Lower leg skin (tissue), 3 donors: ENCODE measurements at regions not wholly inside any gene's neighbourhood (a gene's known extent, or its start where the extent isn't known, plus 50 kb on each side); places are given as distances from the start of the nearest gene placed in this dataset.

ENCODE experiments used
- POLR2A ChIP-seq, 2 donors: fragments of 450-650 bp; IDR thresholded peaks; one replicate each; pipeline ENCODE4 v1.6.1; 2016 to 2017; ENCODE audit warnings: antibody characterized with exemption in 2 of 2, mild to moderate bottlenecking in 1 of 2, moderate library complexity in 1 of 2
- TF ChIP-seq, protein P1 (sequence below), 3 donors: fragments of 450-650 bp; IDR thresholded peaks; one replicate each; pipeline ENCODE4 v1.5.1; 2016; ENCODE audit warnings: antibody characterized with exemption in 3 of 3, mild to moderate bottlenecking in 3 of 3, moderate library complexity in 2 of 3

DNA sequence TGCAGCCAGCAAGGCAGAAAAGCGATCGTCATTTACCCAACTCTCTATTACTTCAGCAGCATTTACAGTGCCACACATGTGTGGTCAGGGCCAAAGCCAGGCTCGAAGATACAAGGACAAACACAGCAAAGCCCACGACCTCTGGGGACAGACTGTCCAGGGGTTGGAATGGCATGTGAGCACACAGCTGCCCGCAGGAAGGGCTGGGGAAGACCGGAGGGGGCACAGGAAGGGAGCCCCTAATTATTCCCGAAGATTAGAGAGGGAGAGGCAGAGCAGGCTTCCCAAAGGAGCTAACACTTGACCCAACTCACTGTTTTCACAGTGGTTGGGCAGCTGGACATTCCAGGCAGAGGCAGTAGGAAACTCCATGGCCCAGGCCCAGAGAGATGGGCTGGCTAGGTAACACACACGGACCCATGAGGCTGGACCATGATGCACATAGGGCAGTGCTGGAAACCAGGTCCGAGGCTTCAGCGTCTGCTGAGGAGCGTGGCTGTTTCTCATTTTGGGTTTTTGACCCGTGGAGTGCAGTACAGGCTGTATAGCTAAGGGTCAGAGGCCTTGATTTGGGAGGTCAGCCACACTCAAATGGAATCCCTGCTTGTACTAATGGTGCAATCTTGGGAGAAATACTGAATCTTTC lies 179.8 kb downstream of the FOXO1 start:
- TF ChIP-seq, protein P1, sequence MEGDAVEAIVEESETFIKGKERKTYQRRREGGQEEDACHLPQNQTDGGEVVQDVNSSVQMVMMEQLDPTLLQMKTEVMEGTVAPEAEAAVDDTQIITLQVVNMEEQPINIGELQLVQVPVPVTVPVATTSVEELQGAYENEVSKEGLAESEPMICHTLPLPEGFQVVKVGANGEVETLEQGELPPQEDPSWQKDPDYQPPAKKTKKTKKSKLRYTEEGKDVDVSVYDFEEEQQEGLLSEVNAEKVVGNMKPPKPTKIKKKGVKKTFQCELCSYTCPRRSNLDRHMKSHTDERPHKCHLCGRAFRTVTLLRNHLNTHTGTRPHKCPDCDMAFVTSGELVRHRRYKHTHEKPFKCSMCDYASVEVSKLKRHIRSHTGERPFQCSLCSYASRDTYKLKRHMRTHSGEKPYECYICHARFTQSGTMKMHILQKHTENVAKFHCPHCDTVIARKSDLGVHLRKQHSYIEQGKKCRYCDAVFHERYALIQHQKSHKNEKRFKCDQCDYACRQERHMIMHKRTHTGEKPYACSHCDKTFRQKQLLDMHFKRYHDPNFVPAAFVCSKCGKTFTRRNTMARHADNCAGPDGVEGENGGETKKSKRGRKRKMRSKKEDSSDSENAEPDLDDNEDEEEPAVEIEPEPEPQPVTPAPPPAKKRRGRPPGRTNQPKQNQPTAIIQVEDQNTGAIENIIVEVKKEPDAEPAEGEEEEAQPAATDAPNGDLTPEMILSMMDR (IDR thresholded peaks at IDR 0.05): no peak
- no peak for TF ChIP-seq POLR2A (IDR thresholded peaks at IDR 0.05)
